Stimulated activated naive CD8-positive, alpha-beta T cell treated with anti-CD3 and anti-CD28 coated beads, Interleukin-15, amount 100 ng/mL, for 72 hours (primary cell): ENCODE measurements at regions not wholly inside any gene's neighbourhood (a gene's known extent, or its start where the extent isn't known, plus 50 kb on each side); places are given as distances from the start of the nearest gene placed in this dataset.

Source experiments
- ATAC-seq: fragments of 150-1000 bp; cut with Tn5 transposase; 2 replicates; pipeline ENCODE4 v1.10.0; 2021; ENCODE audit warnings: mild to moderate bottlenecking, moderate library complexity
- DNase-seq, 2 donors: peaks; one replicate each; pipeline ENCODE4 v3.0.0; 2021 to 2022
- H3K27ac Mint-ChIP-seq, 2 donors: one replicate each; pipeline ENCODE4 v1.8.0; 2022; ENCODE audit warnings: mild to moderate bottlenecking in 2 of 2, mixed read lengths in 2 of 2, moderate library complexity in 2 of 2
- H3K27me3 Mint-ChIP-seq: one replicate; pipeline ENCODE4 v1.8.0; 2022; ENCODE audit warnings: mixed read lengths
- H3K4me1 Mint-ChIP-seq: one replicate; pipeline ENCODE4 v1.8.0; 2022; ENCODE audit warnings: mild to moderate bottlenecking, mixed read lengths
- H3K4me3 Mint-ChIP-seq, 2 donors: one replicate each; pipeline ENCODE4 v1.8.0; 2022; ENCODE audit warnings: mild to moderate bottlenecking in 2 of 2, mixed read lengths in 2 of 2, moderate library complexity in 1 of 2
- H3K9me3 Mint-ChIP-seq, 2 donors: one replicate each; pipeline ENCODE4 v1.8.0; 2022; ENCODE audit warnings: mixed read lengths in 2 of 2

DNA sequence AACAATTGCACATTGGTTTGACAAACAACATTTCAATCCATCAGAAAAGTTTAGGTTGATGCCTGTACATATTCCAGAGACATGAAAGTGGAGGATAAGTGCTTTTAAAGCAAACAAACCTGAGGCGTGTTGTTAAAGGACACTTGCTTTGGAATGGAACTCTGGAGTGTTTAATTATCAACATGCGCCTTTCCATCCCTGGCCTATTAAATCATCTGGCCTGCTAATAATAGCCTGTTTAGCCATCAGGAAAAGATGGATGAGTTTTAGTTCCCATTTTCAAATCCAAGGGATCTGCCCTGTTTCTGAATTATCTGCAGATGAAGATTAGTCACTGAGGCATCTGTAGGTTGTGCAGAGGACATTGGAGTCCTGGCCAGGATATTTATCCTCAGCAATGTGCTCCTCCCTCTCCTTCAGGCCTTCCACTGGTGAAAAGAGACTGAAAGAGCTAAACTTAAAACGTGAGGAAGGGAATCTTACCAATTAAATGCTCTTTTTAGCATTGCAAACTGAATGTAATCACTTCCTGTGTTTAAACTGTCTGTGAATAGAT is 388.9 kb downstream of the PPARGC1A start:
- H3K9me3 Mint-ChIP-seq: peaks cover 6 to 7% of the 10 kb centered on the region in 2 donors
- H3K27me3 Mint-ChIP-seq: no peaks in the 10 kb centered on the region
- H3K27ac Mint-ChIP-seq: no peak overlapping the region
- no peak for DNase-seq
- no peaks in the 10 kb centered on the region for H3K4me1 Mint-ChIP-seq
- no peak overlapping the region for H3K4me3 Mint-ChIP-seq
- ATAC-seq: no peak

DNA sequence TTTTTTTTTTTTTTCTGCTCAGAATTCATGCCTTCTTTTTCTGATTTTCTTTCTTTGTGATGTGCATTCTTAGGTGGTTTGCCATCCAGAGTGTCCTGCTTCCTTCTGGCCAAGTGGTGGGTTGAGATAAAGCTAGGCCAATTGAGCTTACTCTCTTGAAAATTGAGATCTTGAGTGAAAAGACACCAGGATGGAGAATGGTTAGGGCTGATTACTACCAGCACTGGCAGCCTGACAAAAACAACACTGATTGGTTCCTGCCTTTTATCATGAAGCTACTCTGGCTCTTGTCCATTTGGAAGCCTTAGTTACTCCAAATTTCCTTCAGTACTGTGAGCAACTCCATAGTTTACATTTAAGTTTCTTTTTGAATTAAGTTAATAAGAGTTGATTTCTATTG is 404.0 kb downstream of the PPARGC1A start:
- H3K27me3 Mint-ChIP-seq: no peaks in the 10 kb centered on the region
- no peaks in the 10 kb centered on the region for H3K4me1 Mint-ChIP-seq
- no peak overlapping the region for H3K4me3 Mint-ChIP-seq
- H3K27ac Mint-ChIP-seq: no peak overlapping the region
- ATAC-seq: no peak
- no peak for DNase-seq
- peaks cover 0 to 8% of the 10 kb centered on the region in 2 donors for H3K9me3 Mint-ChIP-seq

- no peak overlapping the region for H3K27ac Mint-ChIP-seq
- H3K27me3 Mint-ChIP-seq: no peaks in the 10 kb centered on the region
- peaks cover 0 to 12% of the 10 kb centered on the region in 2 donors for H3K9me3 Mint-ChIP-seq
- DNase-seq (no peak), ATAC-seq (no peak)
- H3K4me1 Mint-ChIP-seq: no peaks in the 10 kb centered on the region
- H3K4me3 Mint-ChIP-seq: no peak overlapping the region
Observed at GRCh38 chr4:23484689-23485088, 405.2 kb downstream of the PPARGC1A start.

GRCh38 chr4:23483320-23483960 is 406.4 kb downstream of the PPARGC1A start:
- Mint-ChIP-seq H3K9me3 (peaks cover 0 to 12% of the 10 kb centered on the region in 2 donors), H3K4me3 (no peak overlapping the region), H3K27me3 (no peaks in the 10 kb centered on the region), H3K27ac (no peak overlapping the region), H3K4me1 (no peaks in the 10 kb centered on the region)
- ATAC-seq (no peak), DNase-seq (no peak)

DNA sequence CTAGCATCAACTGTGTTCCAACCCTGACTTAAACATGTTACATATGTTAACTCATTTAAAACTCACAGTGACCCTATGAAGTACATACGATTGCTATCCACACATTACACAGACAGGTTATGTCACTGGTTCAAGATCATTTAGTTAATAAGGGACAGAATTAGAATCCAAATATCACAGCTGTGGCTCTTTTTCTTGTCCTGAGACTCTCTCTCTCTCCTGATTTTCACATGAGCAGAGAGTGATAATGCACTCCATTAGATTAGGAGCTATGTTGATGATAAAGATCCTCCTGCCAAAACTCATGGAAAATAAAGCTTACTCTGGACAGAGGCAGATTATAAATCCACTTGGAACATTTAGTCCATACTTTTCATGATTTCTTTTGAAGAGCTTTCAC is 408.3 kb downstream of the PPARGC1A start:
- H3K4me1 Mint-ChIP-seq: no peaks in the 10 kb centered on the region
- no peaks in the 10 kb centered on the region for H3K27me3 Mint-ChIP-seq
- ATAC-seq (no peak), DNase-seq (no peak)
- H3K27ac Mint-ChIP-seq: no peak overlapping the region
- peaks cover 0 to 12% of the 10 kb centered on the region in 2 donors for H3K9me3 Mint-ChIP-seq
- no peak overlapping the region for H3K4me3 Mint-ChIP-seq

GRCh38 chr4:23477905-23478304 is 411.9 kb downstream of the PPARGC1A start:
- peaks cover 8 to 10% of the 10 kb centered on the region in 2 donors for H3K9me3 Mint-ChIP-seq
- H3K4me1 Mint-ChIP-seq: no peaks in the 10 kb centered on the region
- ATAC-seq: no peak
- H3K4me3 Mint-ChIP-seq: no peak overlapping the region
- no peak for DNase-seq
- no peak overlapping the region for H3K27ac Mint-ChIP-seq
- H3K27me3 Mint-ChIP-seq: no peaks in the 10 kb centered on the region

GRCh38 chr4:23476515-23477090 is 413.2 kb downstream of the PPARGC1A start:
- DNase-seq (no peak), ATAC-seq (no peak)
- Mint-ChIP-seq H3K27me3 (no peaks in the 10 kb centered on the region), H3K4me3 (no peak overlapping the region), H3K4me1 (no peaks in the 10 kb centered on the region), H3K27ac (no peak overlapping the region), H3K9me3 (peaks cover 16 to 17% of the 10 kb centered on the region in 2 donors)

- H3K27ac Mint-ChIP-seq: no peak overlapping the region
- DNase-seq: no peak
- peaks cover 1 to 16% of the 10 kb centered on the region in 2 donors for H3K9me3 Mint-ChIP-seq
- ATAC-seq: no peak
- no peaks in the 10 kb centered on the region for H3K4me1 Mint-ChIP-seq
- H3K27me3 Mint-ChIP-seq: no peaks in the 10 kb centered on the region
- H3K4me3 Mint-ChIP-seq: no peak overlapping the region
Observed at GRCh38 chr4:23463071-23463470, 426.8 kb downstream of the PPARGC1A start.

GRCh38 chr4:23458054-23458453 is 431.8 kb downstream of the PPARGC1A start:
- no peak for ATAC-seq
- Mint-ChIP-seq H3K4me1 (no peaks in the 10 kb centered on the region), H3K4me3 (no peak overlapping the region), H3K9me3 (peaks cover 0 to 5% of the 10 kb centered on the region in 2 donors), H3K27me3 (no peaks in the 10 kb centered on the region), H3K27ac (no peak overlapping the region)
- no peak for DNase-seq

GRCh38 chr4:23456864-23457263 is 433.0 kb downstream of the PPARGC1A start:
- ATAC-seq: no peak
- Mint-ChIP-seq H3K27ac (no peak overlapping the region), H3K9me3 (peaks cover 2 to 6% of the 10 kb centered on the region in 2 donors), H3K4me1 (no peaks in the 10 kb centered on the region), H3K27me3 (no peaks in the 10 kb centered on the region), H3K4me3 (no peak overlapping the region)
- no peak for DNase-seq

DNA sequence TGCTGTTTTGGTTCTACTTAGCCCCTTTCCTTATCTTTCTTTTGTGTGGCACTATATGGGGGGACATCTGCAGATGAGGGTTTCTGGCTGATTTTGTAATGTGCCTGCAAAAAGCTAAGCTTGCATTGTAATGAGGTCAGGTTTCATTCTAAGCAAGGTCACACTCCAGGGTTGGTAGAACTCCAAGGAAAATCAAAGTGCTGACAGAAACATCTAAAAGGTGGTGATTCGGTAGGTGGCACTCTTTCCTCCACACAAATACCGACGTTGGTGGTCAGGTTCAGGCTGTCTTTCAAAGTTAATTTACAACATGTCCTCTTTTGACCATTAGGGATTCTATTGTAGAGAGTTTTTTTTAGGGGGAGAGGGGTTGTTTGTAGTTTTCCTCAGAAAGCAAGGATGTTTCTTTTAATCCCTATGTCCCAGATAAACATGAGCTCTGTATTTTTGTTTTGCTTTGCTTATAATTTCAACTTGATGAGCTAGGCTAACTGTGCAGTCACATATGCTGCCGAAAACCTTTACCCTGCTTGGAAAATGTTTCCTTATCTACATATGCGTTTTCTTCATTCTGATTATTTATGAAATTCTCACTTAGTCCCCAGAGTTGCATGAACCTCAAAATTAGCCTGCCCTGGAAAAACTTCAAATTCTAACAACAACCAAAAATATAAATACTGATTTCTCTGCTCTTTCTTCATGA is 434.2 kb downstream of the PPARGC1A start:
- no peak overlapping the region for H3K4me3 Mint-ChIP-seq
- no peaks in the 10 kb centered on the region for H3K27me3 Mint-ChIP-seq
- H3K27ac Mint-ChIP-seq: no peak overlapping the region
- DNase-seq (no peak), ATAC-seq (no peak)
- no peaks in the 10 kb centered on the region for H3K4me1 Mint-ChIP-seq
- peaks cover 0 to 6% of the 10 kb centered on the region in 2 donors for H3K9me3 Mint-ChIP-seq

DNA sequence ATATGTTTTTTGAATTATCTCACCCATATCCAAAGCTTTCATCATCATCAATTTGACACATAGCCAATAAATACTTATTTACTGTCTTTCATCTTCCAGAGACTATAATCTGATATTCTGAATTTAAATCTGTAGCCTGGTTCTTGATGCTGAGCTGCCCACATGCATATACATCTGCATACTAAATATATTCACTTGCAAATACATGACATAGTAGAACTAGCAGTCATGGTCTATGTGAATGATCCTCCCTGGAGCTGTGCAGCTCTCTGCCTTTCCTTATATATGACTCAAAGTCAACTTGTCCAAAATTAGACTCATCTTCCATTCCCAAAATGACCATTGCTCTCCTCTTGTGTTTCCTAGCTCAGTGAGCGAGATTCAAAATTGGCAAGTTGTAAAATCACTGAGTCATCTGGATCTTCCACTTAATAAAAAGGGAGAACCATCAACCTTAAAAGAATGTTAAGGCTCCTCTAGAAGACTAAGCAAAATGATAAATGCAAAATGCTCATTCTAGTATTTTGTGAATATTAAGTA is 448.2 kb downstream of the PPARGC1A start:
- DNase-seq: no peak
- no peaks in the 10 kb centered on the region for H3K27me3 Mint-ChIP-seq
- H3K9me3 Mint-ChIP-seq: peaks cover 5 to 6% of the 10 kb centered on the region in 2 donors
- H3K4me3 Mint-ChIP-seq: no peak overlapping the region
- no peaks in the 10 kb centered on the region for H3K4me1 Mint-ChIP-seq
- no peak overlapping the region for H3K27ac Mint-ChIP-seq
- ATAC-seq: no peak

DNA sequence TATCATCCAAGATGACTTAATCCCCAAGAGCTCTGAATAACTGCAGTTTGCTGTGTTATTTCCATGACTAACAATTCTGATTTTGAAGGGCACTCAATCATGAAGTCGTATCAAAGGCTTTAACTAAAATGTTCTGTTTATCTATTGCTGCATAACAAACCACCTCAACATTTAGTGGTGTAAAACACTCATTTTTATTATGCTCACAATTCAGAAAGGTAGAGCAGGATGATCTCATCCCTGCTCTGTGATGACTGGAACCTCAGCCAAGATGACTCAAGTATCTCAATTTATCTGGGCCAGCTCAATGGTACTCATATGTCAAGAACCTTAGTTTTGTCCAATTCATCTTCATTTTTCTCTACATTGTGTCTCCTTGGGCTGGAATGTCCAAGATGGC is 451.1 kb downstream of the PPARGC1A start:
- no peaks in the 10 kb centered on the region for H3K4me1 Mint-ChIP-seq
- H3K9me3 Mint-ChIP-seq: peaks cover 5 to 6% of the 10 kb centered on the region in 2 donors
- DNase-seq (no peak), ATAC-seq (no peak)
- H3K27me3 Mint-ChIP-seq: no peaks in the 10 kb centered on the region
- H3K27ac Mint-ChIP-seq: no peak overlapping the region
- H3K4me3 Mint-ChIP-seq: no peak overlapping the region

DNA sequence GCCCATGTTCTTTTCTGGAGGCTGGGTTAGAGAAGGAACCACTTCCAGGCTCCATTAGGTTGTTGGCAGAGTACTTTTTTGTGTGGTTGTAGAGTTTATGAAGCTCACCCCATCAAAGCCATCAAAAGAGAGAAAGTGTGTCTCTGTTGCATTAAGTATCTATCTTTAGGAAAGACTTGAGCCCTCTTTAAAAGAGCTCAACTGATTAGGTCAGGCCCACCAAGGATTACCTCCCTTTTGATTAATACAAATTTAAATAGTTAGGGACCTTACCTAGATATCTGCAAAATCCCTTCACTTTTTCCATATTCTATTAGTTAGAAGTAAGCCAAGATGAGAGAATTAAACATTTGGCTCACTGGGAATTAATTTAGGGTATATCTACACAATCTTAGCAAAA is 460.4 kb downstream of the PPARGC1A start:
- Mint-ChIP-seq H3K4me1 (no peaks in the 10 kb centered on the region), H3K4me3 (no peak overlapping the region), H3K9me3 (no peaks in the 10 kb centered on the region), H3K27me3 (no peaks in the 10 kb centered on the region), H3K27ac (no peak overlapping the region)
- DNase-seq: no peak
- no peak for ATAC-seq

DNA sequence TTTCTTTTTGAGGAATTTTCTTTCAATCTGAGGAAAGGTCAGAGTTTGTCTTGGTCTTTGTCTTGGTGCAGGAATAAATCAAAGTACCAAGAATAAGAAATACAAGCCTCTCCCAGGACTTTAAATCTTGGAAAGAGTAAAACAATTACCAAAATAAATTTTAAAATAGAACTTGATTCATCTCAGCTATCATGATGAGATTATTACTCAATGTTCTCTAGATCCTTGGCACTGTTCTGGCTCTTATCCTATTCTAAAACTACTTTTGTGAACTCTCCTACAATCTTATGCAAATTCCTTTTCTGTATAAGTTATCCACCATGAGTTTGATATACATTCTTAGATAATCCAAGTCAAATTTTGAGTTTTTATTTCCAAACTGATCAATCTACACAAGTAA is 464.3 kb downstream of the PPARGC1A start:
- DNase-seq (no peak), ATAC-seq (no peak)
- no peaks in the 10 kb centered on the region for H3K27me3 Mint-ChIP-seq
- no peaks in the 10 kb centered on the region for H3K4me1 Mint-ChIP-seq
- no peak overlapping the region for H3K4me3 Mint-ChIP-seq
- H3K27ac Mint-ChIP-seq: no peak overlapping the region
- H3K9me3 Mint-ChIP-seq: peaks cover 0 to 7% of the 10 kb centered on the region in 2 donors

DNA sequence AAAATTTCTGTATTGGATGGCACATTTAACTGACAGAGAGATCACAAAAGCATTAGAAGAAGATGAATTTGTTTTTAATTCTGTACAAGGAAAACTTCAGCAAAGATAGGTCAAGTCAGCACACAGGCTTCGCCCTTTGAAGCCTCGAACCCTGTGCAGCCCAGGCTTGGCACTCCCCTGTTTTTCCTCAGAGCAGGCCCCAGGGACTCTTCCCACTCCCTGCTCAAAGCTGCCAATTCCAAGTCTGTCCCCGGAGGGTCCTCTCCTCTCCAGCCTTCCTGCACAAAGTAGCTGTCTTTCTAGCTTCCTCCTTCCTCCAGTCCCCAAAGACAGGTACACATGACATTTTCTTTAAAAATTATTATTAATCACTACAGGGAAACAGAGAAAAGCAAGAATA is 466.3 kb downstream of the PPARGC1A start:
- DNase-seq (no peak), ATAC-seq (no peak)
- no peak overlapping the region for H3K27ac Mint-ChIP-seq
- peaks cover 0 to 7% of the 10 kb centered on the region in 2 donors for H3K9me3 Mint-ChIP-seq
- no peak overlapping the region for H3K4me3 Mint-ChIP-seq
- no peaks in the 10 kb centered on the region for H3K4me1 Mint-ChIP-seq
- no peaks in the 10 kb centered on the region for H3K27me3 Mint-ChIP-seq
